ENCODE measurements at regions not wholly inside any gene's neighbourhood (a gene's known extent, or its start where the extent isn't known, plus 50 kb on each side); places are given as distances from the start of the nearest gene placed in this dataset.
"Not testable (repeated sequence)": the region's sequence is repeated elsewhere in the genome, so short reads cannot be mapped to it uniquely, and the experiment has no call there.

DNA sequence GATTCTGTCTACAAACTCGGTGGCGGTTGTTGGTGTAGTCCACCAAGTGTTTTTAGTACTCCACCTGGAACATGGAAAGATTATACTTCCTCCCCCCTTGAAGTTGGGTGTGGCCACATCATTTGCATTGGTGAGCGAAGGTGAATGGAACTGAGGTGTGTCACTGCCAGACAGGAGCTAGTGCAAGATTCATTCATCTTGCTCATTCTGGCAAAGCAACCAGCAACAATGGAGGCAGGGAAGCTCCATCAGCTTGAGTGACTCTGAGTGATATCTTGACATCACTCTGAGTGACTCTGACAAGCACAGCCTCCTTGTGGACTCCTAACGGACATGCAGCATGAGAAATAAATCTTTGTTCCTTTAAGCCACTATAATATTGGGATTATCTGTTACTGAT, 54.7 kb upstream of the SLC1A4 start:
- Mint-ChIP-seq H3K27ac (no peak overlapping the region), H3K4me3 (no peak overlapping the region), H3K9me3 (no peaks in the 10 kb centered on the region), H3K27me3 (ENCODE audit: low read depth in 2 of 2) (peaks cover 0 to 5% of the 10 kb centered on the region in 2 donors), H3K4me1 (peaks cover 16 to 22% of the 10 kb centered on the region in 2 donors), H3K36me3 (no peaks in the 10 kb centered on the region)
- Histone ChIP-seq H3K4me1 (ENCODE audit: control insufficient read depth, insufficient read depth, low read length) (peaks cover 35% of the 10 kb centered on the region), H3K27me3 (ENCODE audit: control insufficient read depth, insufficient read depth, low read length) (no peaks in the 10 kb centered on the region), H3K4me3 (ENCODE audit: low read length) (no peak overlapping the region), H3K27ac (ENCODE audit: low read length) (no peak overlapping the region), H3K9me3 (ENCODE audit: control insufficient read depth, insufficient read depth, low read length) (peaks cover 3% of the 10 kb centered on the region), H3K36me3 (ENCODE audit: control insufficient read depth, insufficient read depth, low read length) (no peaks in the 10 kb centered on the region)
- DNase-seq, result no peak
- no peak for ATAC-seq
- intact Hi-C loops (cut with micrococcal nuclease), result no loop called here
- WGBS (ENCODE audit: insufficient coverage), result 89% methylated on average over 2 of the region's 4 CpGs
- TF ChIP-seq, protein P1, sequence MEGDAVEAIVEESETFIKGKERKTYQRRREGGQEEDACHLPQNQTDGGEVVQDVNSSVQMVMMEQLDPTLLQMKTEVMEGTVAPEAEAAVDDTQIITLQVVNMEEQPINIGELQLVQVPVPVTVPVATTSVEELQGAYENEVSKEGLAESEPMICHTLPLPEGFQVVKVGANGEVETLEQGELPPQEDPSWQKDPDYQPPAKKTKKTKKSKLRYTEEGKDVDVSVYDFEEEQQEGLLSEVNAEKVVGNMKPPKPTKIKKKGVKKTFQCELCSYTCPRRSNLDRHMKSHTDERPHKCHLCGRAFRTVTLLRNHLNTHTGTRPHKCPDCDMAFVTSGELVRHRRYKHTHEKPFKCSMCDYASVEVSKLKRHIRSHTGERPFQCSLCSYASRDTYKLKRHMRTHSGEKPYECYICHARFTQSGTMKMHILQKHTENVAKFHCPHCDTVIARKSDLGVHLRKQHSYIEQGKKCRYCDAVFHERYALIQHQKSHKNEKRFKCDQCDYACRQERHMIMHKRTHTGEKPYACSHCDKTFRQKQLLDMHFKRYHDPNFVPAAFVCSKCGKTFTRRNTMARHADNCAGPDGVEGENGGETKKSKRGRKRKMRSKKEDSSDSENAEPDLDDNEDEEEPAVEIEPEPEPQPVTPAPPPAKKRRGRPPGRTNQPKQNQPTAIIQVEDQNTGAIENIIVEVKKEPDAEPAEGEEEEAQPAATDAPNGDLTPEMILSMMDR (IDR thresholded peaks at IDR 0.05), result no peak

DNA sequence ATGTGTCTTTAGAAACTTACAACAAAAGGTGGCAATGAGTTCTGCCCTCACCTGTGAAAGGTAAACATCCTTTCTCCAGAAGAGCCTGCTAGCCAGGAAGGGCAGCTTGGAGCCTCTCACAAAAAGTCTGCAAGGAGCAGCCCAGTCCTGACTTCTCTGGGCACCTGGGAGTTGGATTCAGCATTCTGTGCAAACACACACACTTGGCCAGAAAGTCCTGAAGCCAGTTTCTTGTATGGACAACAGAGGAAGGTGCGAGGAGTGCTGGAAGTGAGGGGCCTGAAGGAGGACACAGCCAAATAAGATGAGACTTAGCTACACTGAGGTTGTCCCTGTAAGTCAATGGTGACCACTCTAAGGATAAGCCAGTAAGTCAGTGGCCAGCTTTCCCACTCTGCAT, 52.4 kb upstream of the SLC1A4 start:
- no peaks in the 10 kb centered on the region for H3K27me3 ChIP-seq (ENCODE audit: control insufficient read depth, insufficient read depth, low read length)
- H3K36me3 ChIP-seq (ENCODE audit: control insufficient read depth, insufficient read depth, low read length), result no peaks in the 10 kb centered on the region
- H3K27ac ChIP-seq (ENCODE audit: low read length), result peak overlapping the region; percentile 81
- intact Hi-C loops (cut with micrococcal nuclease), result no loop called here
- Mint-ChIP-seq H3K9me3 (no peaks in the 10 kb centered on the region), H3K4me1 (peaks cover 22 to 23% of the 10 kb centered on the region in 2 donors), H3K27ac (no peak overlapping the region), H3K4me3 (no peak overlapping the region), H3K36me3 (no peaks in the 10 kb centered on the region), H3K27me3 (ENCODE audit: low read depth in 2 of 2) (peaks cover 0 to 4% of the 10 kb centered on the region in 2 donors)
- no peak for DNase-seq
- WGBS (ENCODE audit: insufficient coverage), result 96% methylated on average over 1 of the region's 1 CpG
- H3K4me1 ChIP-seq (ENCODE audit: control insufficient read depth, insufficient read depth, low read length), result peaks cover 44% of the 10 kb centered on the region
- no peak overlapping the region for H3K4me3 ChIP-seq (ENCODE audit: low read length)
- peaks cover 3% of the 10 kb centered on the region for H3K9me3 ChIP-seq (ENCODE audit: control insufficient read depth, insufficient read depth, low read length)
- TF ChIP-seq, protein P1 (IDR thresholded peaks at IDR 0.05), result no peak
- no peak for ATAC-seq

- H3K4me3 Mint-ChIP-seq; H3K36me3 ChIP-seq (ENCODE audit: control insufficient read depth, insufficient read depth, low read length); H3K27me3 ChIP-seq (ENCODE audit: control insufficient read depth, insufficient read depth, low read length); H3K36me3 Mint-ChIP-seq; H3K9me3 Mint-ChIP-seq; intact Hi-C loops (cut with micrococcal nuclease); DNase-seq; H3K9me3 ChIP-seq (ENCODE audit: control insufficient read depth, insufficient read depth, low read length); ATAC-seq; H3K4me3 ChIP-seq (ENCODE audit: low read length); H3K27me3 Mint-ChIP-seq (ENCODE audit: low read depth in 2 of 2); H3K27ac Mint-ChIP-seq: not testable (repeated sequence)
- Histone ChIP-seq H3K27ac (ENCODE audit: low read length) (peak overlapping the region; percentile 81), H3K4me1 (ENCODE audit: control insufficient read depth, insufficient read depth, low read length) (peaks cover 42% of the 10 kb centered on the region)
- WGBS (ENCODE audit: insufficient coverage), result 80% methylated on average over 5 of the region's 5 CpGs
- peaks cover 17 to 28% of the 10 kb centered on the region in 2 donors for H3K4me1 Mint-ChIP-seq
These were observed 51.9 kb upstream of the SLC1A4 start for GRCh38 chr2:64937314-64937686.

DNA sequence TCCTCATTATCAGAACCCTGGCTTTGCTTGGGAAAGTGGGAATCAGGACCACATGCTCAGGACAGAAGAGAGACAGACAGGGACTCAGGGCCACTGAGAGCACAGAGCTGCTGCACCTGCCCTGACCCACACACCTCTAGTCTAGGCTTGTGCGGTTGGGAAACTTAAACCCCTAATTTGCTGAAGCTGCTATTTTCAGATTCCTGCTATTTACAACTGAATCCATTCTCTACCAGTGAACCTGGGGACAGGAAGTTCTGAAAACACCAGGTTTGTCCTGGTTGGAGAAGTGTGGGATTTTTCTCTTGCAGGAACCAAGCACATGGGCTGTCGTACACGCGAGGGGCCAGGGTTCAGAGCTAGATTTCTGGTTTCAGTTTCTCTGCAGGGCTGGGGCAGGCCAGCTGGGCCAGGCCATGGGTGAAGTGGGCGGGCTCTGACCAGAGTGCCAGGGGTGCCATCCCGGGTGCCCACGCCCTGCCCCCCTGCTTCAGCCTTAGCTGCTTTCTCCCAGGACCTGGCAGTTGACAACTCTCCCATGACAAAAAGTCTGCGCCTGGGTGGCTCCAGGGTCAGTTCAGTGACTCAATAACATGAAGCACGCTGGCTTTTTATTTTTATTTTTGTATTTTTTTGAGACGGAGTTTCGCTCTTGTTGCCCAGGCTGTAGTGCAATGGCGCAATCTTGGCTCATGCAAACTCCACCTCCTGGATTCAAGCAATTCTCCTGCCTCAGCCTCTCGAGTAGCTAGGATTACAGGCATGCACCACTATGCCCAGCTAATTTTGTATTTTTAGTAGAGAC, 51.3 kb upstream of the SLC1A4 start:
- Mint-ChIP-seq H3K4me1 (peaks cover 11 to 30% of the 10 kb centered on the region in 2 donors), H3K4me3 (peak overlapping the region; percentile 17), H3K36me3 (no peaks in the 10 kb centered on the region), H3K27me3 (ENCODE audit: low read depth in 2 of 2) (peaks cover 0 to 7% of the 10 kb centered on the region in 2 donors), H3K9me3 (no peaks in the 10 kb centered on the region), H3K27ac (peak overlapping the region in 1 of 2 donors; percentile 42)
- no peaks in the 10 kb centered on the region for H3K27me3 ChIP-seq (ENCODE audit: control insufficient read depth, insufficient read depth, low read length)
- peaks cover 3% of the 10 kb centered on the region for H3K9me3 ChIP-seq (ENCODE audit: control insufficient read depth, insufficient read depth, low read length)
- intact Hi-C loops (cut with micrococcal nuclease), result no loop called here
- DNase-seq (no peak), ATAC-seq (peak; percentile 48 to 71 (median 50))
- H3K27ac ChIP-seq (ENCODE audit: low read length), result peak overlapping the region; percentile 81
- whole genome bisulfite sequencing (ENCODE audit: insufficient coverage), result 47% methylated on average over 13 of the region's 13 CpGs
- TF ChIP-seq, protein P1 (IDR thresholded peaks at IDR 0.05), result no peak
- peak overlapping the region; percentile 17 for H3K4me3 ChIP-seq (ENCODE audit: low read length)
- H3K4me1 ChIP-seq (ENCODE audit: control insufficient read depth, insufficient read depth, low read length), result peaks cover 39% of the 10 kb centered on the region
- no peaks in the 10 kb centered on the region for H3K36me3 ChIP-seq (ENCODE audit: control insufficient read depth, insufficient read depth, low read length)

Data from natural killer cell (primary cell).